SK-N-SH (cell line): ENCODE measurements at regions not wholly inside any gene's neighbourhood (a gene's known extent, or its start where the extent isn't known, plus 50 kb on each side); places are given as distances from the start of the nearest gene placed in this dataset.

Source experiments
- CTCF ChIA-PET: fragments of 300-600, 350-600 bp; formaldehyde crosslinking; extraction: SDS; loops from one replicate; lab custom pipeline; 2021; lab: Yijun Ruan, JAX
- POLR2A ChIA-PET: fragments of 350-600 bp; sonication (Branson Sonifier 250); formaldehyde crosslinking; extraction: SDS; loops from one replicate; lab custom pipeline; 2020; ENCODE audit warnings: antibody characterized with exemption, inconsistent platforms; lab: Yijun Ruan, JAX
- DNase-seq: peaks from one replicate; pipeline ENCODE4 v3.0.0; 2012
- H2AFZ ChIP-seq: fragments of 200-600 bp; sonication (generic); 2 replicates; pipeline ENCODE4 v1.8.1; 2016; ENCODE audit warnings: antibody characterized with exemption, mild to moderate bottlenecking, low read depth
- H3F3A ChIP-seq: fragments of 200-600 bp; sonication (generic); replicated peaks from 2 replicates; pipeline ENCODE3; 2016; ENCODE audit warnings: antibody characterized with exemption, mild to moderate bottlenecking; ENCODE audit not compliant: insufficient read depth
- H3K27ac ChIP-seq, 2 experiments: fragments of 200-500 bp in 1 of 2; fragments of 200-600 bp in 1 of 2; sonication (Bioruptor generic) in 1 of 2; sonication (generic), shearing (Covaris generic) in 1 of 2; 2 replicates each; pipeline versions ENCODE4 v1.5.1 to v1.6.1; 2014 to 2016; ENCODE audit warnings: low read depth in 2 of 2, inconsistent platforms in 1 of 2, low read length in 1 of 2, mild to moderate bottlenecking in 1 of 2, mixed read lengths in 1 of 2
- H3K27me3 ChIP-seq: fragments of 200-600 bp; sonication (generic), shearing (Covaris generic); 2 replicates; pipeline ENCODE4 v1.6.1; 2016; ENCODE audit warnings: mixed run types; ENCODE audit not compliant: insufficient read depth
- H3K36me3 ChIP-seq, 2 experiments: fragments of 200-500 bp in 1 of 2; fragments of 200-600 bp in 1 of 2; sonication (Bioruptor generic) in 1 of 2; sonication (generic) in 1 of 2; replicated peaks in 1 of 2; 2 replicates each; pipeline versions ENCODE3 to v1.5.1; 2014 to 2016; ENCODE audit warnings: low read length in 1 of 2, mild to moderate bottlenecking in 1 of 2; ENCODE audit not compliant: insufficient read depth in 2 of 2, control insufficient read depth in 1 of 2
- H3K4me1 ChIP-seq, 2 experiments: fragments of 200-500 bp in 1 of 2; fragments of 200-600 bp in 1 of 2; sonication (Bioruptor generic) in 1 of 2; sonication (generic), shearing (Covaris generic) in 1 of 2; 2 replicates each; pipeline versions ENCODE4 v1.5.1 to v1.6.1; 2014 to 2016; ENCODE audit warnings: low read depth in 1 of 2, low read length in 1 of 2, mixed run types in 1 of 2; ENCODE audit not compliant: insufficient read depth in 2 of 2, control insufficient read depth in 1 of 2
- H3K4me2 ChIP-seq: fragments of 200-600 bp; sonication (generic), shearing (Covaris generic); 2 replicates; pipeline ENCODE4 v1.6.1; 2017; ENCODE audit warnings: mixed run types
- H3K4me3 ChIP-seq, 2 experiments: fragments of 200-500 bp in 1 of 2; fragments of 200-600 bp in 1 of 2; sonication (Bioruptor generic) in 1 of 2; sonication (generic), shearing (Covaris generic) in 1 of 2; 2 replicates each; pipeline versions ENCODE4 v1.5.1 to v1.8.1; 2014 to 2016; ENCODE audit warnings: low read depth in 2 of 2, inconsistent platforms in 1 of 2, low read length in 1 of 2, mild to moderate bottlenecking in 1 of 2, mixed read lengths in 1 of 2, moderate library complexity in 1 of 2
- H3K79me2 ChIP-seq: fragments of 200-600 bp; sonication (generic); 2 replicates; pipeline ENCODE4 v1.8.1; 2017; ENCODE audit warnings: mild to moderate bottlenecking; ENCODE audit not compliant: insufficient read depth
- H3K9ac ChIP-seq: fragments of 200-600 bp; sonication (generic); 2 replicates; pipeline ENCODE4 v1.6.1; 2017; ENCODE audit warnings: mixed run types
- H3K9me2 ChIP-seq: fragments of 200-600 bp; sonication (generic); 2 replicates; pipeline ENCODE4 v1.6.1; 2017; ENCODE audit warnings: mixed run types
- H3K9me3 ChIP-seq: fragments of 200-600 bp; sonication (generic); 2 replicates; pipeline ENCODE4 v1.6.1; 2017; ENCODE audit warnings: mixed run types, mild to moderate bottlenecking, moderate library complexity
- H4K20me1 ChIP-seq: fragments of 200-600 bp; sonication (generic); 2 replicates; pipeline ENCODE4 v1.6.1; 2017; ENCODE audit warnings: mild to moderate bottlenecking, mixed run types; ENCODE audit not compliant: insufficient read depth
- EZH2phosphoT487 ChIP-seq: fragments of 200-600 bp; sonication (generic); IDR thresholded peaks from 2 replicates; pipeline ENCODE4 v1.6.1; 2017; ENCODE audit warnings: low read depth, mixed run types, mild to moderate bottlenecking, antibody characterized with exemption, moderate library complexity, borderline replicate concordance
- FOXJ3 ChIP-seq: sonication (generic); formaldehyde crosslinking; IDR thresholded peaks from 2 replicates; pipeline ENCODE4 v1.5.1; 2020; ENCODE audit warnings: mild to moderate bottlenecking, missing genetic modification reagents
- FOXM1 ChIP-seq: IDR thresholded peaks from 2 replicates; pipeline ENCODE4 v1.4.0; 2012; ENCODE audit warnings: low read depth, mild to moderate bottlenecking
- JUND ChIP-seq: IDR thresholded peaks from 2 replicates; pipeline ENCODE4 v1.4.0; 2012
- MEF2A ChIP-seq: IDR thresholded peaks from 2 replicates; pipeline ENCODE4 v1.4.0; 2012; ENCODE audit warnings: low read depth, borderline replicate concordance
- MXI1 ChIP-seq: IDR thresholded peaks from 2 replicates; pipeline ENCODE4 v1.6.1; 2012; ENCODE audit warnings: mild to moderate bottlenecking, low read depth, low read length, improper control_type of control experiment
- NFIC ChIP-seq: IDR thresholded peaks from 2 replicates; pipeline ENCODE4 v1.4.0; 2012; ENCODE audit warnings: borderline replicate concordance
- NRF1 ChIP-seq: IDR thresholded peaks from 2 replicates; pipeline ENCODE4 v1.6.1; 2012; ENCODE audit warnings: low read depth, mild to moderate bottlenecking, low read length
- POLR2AphosphoS5 ChIP-seq: IDR thresholded peaks from 2 replicates; pipeline ENCODE4 v1.6.1; 2012; ENCODE audit warnings: low read depth, low read length
- RAD21 ChIP-seq: IDR thresholded peaks from 2 replicates; pipeline ENCODE4 v1.6.1; 2012; ENCODE audit warnings: mild to moderate bottlenecking, low read length
- RCOR1 ChIP-seq: fragments of 150-350 bp; IDR thresholded peaks from 2 replicates; pipeline ENCODE4 v1.6.1; 2017; ENCODE audit warnings: antibody characterized with exemption, low read length
- REST ChIP-seq: IDR thresholded peaks from 2 replicates; pipeline ENCODE4 v1.6.1; 2012; ENCODE audit warnings: mild to moderate bottlenecking, low read depth, low read length, moderate library complexity
- RFX5 ChIP-seq: IDR thresholded peaks from 2 replicates; pipeline ENCODE4 v1.6.1; 2012; ENCODE audit warnings: mild to moderate bottlenecking, improper control_type of control experiment, low read length
- SIN3A ChIP-seq: IDR thresholded peaks from 2 replicates; pipeline ENCODE4 v1.6.1; 2012; ENCODE audit warnings: low read depth, mild to moderate bottlenecking, low read length, moderate library complexity, borderline replicate concordance
- SMC3 ChIP-seq: IDR thresholded peaks from 2 replicates; pipeline ENCODE4 v1.6.1; 2012; ENCODE audit warnings: low read depth, low read length, improper control_type of control experiment
- TAF1 ChIP-seq: IDR thresholded peaks from 2 replicates; pipeline ENCODE4 v1.6.1; 2012; ENCODE audit warnings: low read depth, mild to moderate bottlenecking, low read length, moderate library complexity, borderline replicate concordance
- TCF12 ChIP-seq: IDR thresholded peaks from 2 replicates; pipeline ENCODE4 v1.4.0; 2012
- TEAD4 ChIP-seq: IDR thresholded peaks from 2 replicates; pipeline ENCODE4 v1.4.0; 2012; ENCODE audit warnings: mild to moderate bottlenecking, borderline replicate concordance; ENCODE audit not compliant: insufficient read depth
- USF1 ChIP-seq: IDR thresholded peaks from 2 replicates; pipeline ENCODE4 v1.4.0; 2012; ENCODE audit warnings: low read depth, borderline replicate concordance
- ZBTB33 ChIP-seq: IDR thresholded peaks from 2 replicates; pipeline ENCODE4 v1.4.0; 2012; ENCODE audit warnings: low read depth, borderline replicate concordance
- WGBS: methylation state at CpG from one replicate; pipeline ENCODE4 v1.1.6; 2017; ENCODE audit warnings: low lambda C conversion rate; 5-methylcytosine and 5-hydroxymethylcytosine counted together
- TF ChIP-seq, protein P1 (sequence below): fragments of 200-600 bp; sonication (generic); IDR thresholded peaks from 2 replicates; pipeline ENCODE4 v1.6.1; 2017; ENCODE audit warnings: antibody characterized with exemption, mild to moderate bottlenecking, moderate library complexity

DNA sequence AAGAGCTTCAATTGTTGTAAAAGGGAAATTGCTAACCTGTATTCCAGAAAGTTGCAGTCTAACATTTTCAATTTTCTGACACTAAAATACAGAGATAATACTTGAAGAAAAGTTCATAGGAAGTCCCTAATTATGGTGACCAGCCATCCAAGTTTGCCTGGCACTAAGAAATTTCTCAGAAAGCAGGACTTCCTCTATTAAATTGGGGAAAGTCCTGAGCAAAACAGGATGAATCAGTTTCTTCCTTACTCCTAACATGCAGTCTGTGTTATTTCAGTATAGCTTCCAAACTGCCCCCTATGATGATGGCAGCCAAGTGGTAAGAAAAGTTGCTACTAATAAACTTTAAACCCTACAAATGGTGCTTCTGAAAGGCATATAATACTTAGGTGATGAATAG is 133.5 kb upstream of the SGO1 start:
- H3K27ac ChIP-seq, result no peak overlapping the region
- no peaks in the 10 kb centered on the region for H4K20me1 ChIP-seq
- H2AFZ ChIP-seq, result no peak overlapping the region
- H3K79me2 ChIP-seq, result no peaks in the 10 kb centered on the region
- DNase-seq, result no peak
- ChIA-PET POLR2A (no interaction called here), CTCF (no interaction called here)
- H3K9me3 ChIP-seq, result no peaks in the 10 kb centered on the region
- no peak overlapping the region for H3K9ac ChIP-seq
- no peaks in the 10 kb centered on the region for H3K36me3 ChIP-seq
- H3F3A ChIP-seq, result no peaks in the 10 kb centered on the region
- no peak overlapping the region for H3K4me3 ChIP-seq
- H3K9me2 ChIP-seq, result no peaks in the 10 kb centered on the region
- H3K27me3 ChIP-seq, result no peaks in the 10 kb centered on the region
- no peak overlapping the region for H3K4me2 ChIP-seq
- TF ChIP-seq JUND, result no peak
- TF ChIP-seq, protein P1, sequence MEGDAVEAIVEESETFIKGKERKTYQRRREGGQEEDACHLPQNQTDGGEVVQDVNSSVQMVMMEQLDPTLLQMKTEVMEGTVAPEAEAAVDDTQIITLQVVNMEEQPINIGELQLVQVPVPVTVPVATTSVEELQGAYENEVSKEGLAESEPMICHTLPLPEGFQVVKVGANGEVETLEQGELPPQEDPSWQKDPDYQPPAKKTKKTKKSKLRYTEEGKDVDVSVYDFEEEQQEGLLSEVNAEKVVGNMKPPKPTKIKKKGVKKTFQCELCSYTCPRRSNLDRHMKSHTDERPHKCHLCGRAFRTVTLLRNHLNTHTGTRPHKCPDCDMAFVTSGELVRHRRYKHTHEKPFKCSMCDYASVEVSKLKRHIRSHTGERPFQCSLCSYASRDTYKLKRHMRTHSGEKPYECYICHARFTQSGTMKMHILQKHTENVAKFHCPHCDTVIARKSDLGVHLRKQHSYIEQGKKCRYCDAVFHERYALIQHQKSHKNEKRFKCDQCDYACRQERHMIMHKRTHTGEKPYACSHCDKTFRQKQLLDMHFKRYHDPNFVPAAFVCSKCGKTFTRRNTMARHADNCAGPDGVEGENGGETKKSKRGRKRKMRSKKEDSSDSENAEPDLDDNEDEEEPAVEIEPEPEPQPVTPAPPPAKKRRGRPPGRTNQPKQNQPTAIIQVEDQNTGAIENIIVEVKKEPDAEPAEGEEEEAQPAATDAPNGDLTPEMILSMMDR, result no peak
- TF ChIP-seq RAD21, result no peak
- TF ChIP-seq FOXM1, result no peak
- no peak for TF ChIP-seq ZBTB33
- TF ChIP-seq TEAD4, result no peak
- no peak for TF ChIP-seq MEF2A
- no peak for TF ChIP-seq SIN3A
- TF ChIP-seq NRF1, result no peak
- TF ChIP-seq, all 33 proteins: peak for 0
- no peaks in the 10 kb centered on the region for H3K4me1 ChIP-seq

DNA sequence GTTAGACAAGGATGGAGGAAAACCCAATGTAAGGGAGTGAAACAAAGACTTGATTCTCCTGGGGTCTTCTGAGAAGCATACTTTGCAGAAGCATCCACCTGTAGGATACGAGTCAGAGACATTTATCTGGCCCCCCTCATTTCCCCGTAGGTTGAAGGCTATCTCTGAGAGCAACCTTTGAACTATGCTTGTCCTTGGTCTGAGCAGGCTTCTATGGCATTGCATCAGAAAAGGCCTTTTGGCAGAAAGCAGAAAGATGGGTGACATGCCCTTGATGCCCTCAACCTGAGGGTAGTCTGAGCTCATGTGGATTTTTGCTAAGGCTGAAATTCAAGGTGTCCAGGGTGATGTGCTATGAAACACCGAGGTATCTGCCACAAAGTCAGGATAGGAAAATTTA is 131.6 kb upstream of the SGO1 start:
- Histone ChIP-seq H3K4me3 (no peak overlapping the region), H3K9me3 (no peaks in the 10 kb centered on the region), H3F3A (no peaks in the 10 kb centered on the region), H3K4me2 (no peak overlapping the region), H3K27ac (no peak overlapping the region), H3K4me1 (no peaks in the 10 kb centered on the region), H3K9ac (no peak overlapping the region), H3K9me2 (no peaks in the 10 kb centered on the region), H3K79me2 (no peaks in the 10 kb centered on the region), H3K27me3 (no peaks in the 10 kb centered on the region), H3K36me3 (no peaks in the 10 kb centered on the region), H4K20me1 (no peaks in the 10 kb centered on the region), H2AFZ (no peak overlapping the region)
- POLR2A ChIA-PET, result no interaction called here
- WGBS, result 17% methylated on average over 3 of the region's 3 CpGs
- CTCF ChIA-PET, result interaction anchor here (0.7 kb wide), 1 partner anchor 44 kb away, joined by 3 read pairs; no protein-coding TSS in a partner anchor
- DNase-seq, result no peak
- no peak for TF ChIP-seq TCF12
- no peak for TF ChIP-seq SIN3A
- no peak for TF ChIP-seq SMC3
- no peak for TF ChIP-seq REST
- no peak for TF ChIP-seq RFX5
- TF ChIP-seq POLR2AphosphoS5, result no peak
- no peak for TF ChIP-seq TAF1
- no peak for TF ChIP-seq NFIC
- no peak for TF ChIP-seq MEF2A
- no peak for TF ChIP-seq JUND
- no peak for TF ChIP-seq RCOR1
- no peak for TF ChIP-seq FOXJ3
- TF ChIP-seq EZH2phosphoT487, result no peak
- TF ChIP-seq USF1, result no peak
- no peak for TF ChIP-seq MXI1
